ENCODE measurements at regions not wholly inside any gene's neighbourhood (a gene's known extent, or its start where the extent isn't known, plus 50 kb on each side); places are given as distances from the start of the nearest gene placed in this dataset.

DNA sequence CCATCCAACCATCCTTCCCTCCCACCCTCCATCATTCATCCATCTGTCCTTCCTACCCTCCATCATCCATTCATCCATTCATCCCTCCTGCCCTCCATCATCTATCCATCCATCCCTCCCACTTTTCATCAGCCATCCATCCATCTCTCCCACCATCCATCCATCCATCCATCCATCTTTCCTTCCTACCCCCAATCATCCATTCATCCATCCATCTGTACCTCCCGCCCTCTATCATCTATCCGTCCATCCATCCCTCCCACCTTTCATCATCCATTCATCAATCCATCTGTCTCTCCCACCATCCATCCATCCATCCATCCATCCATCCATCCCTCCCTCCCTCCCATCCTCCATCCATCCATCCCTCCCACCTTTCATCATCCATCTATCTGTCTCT lies 968.8 kb downstream of the BRD1 start:
- no peak for DNase-seq

DNA sequence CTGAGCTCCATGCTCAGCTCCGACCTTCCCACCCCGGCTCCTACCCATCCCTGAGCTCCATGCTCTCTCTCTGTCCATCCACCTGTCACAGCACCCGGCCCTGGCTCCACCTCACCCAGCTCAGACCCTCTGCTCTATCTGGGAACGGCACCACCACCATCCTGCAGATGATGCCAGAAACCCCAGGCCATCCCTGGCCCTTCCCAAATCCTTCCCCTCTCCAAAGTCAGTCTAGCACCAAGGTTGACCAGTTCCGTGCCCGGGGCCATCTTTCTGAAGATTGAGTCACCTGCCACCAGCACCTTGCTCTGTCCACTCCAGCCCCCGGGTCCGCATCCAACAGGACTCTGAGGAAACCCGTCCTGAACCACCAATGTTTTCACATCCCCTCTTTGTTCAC lies 969.6 kb downstream of the BRD1 start:
- no peak for DNase-seq

DNA sequence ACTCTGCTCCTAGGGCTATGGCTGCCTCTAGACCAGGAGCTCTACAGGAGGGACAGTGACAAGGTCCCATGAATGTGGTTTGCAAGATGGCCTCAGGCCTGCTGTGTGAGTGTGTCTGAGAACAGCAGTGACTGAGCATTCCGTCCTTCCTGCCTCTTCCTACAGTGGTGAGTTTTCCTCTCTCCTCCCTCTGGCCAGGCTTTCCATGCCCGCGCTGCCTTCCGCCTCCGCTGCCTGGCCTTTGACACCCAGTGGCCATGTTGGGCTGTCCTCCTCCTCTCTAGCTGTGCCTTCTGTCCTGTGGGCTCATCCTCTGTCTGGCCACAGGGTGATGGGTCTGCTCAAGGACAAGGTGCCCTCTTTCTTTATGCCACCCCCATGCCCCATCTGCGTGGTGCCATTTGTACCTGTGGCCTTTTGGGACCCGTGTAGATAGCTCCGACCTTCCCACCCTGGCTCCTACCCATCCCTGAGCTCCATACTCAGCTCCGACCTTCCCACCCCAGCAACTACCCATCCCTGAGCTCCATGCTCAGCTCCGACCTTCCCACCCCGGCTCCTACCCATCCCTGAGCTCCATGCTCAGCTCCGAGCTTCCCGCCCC lies 970.4 kb downstream of the BRD1 start:
- DNase-seq: no peak

DNA sequence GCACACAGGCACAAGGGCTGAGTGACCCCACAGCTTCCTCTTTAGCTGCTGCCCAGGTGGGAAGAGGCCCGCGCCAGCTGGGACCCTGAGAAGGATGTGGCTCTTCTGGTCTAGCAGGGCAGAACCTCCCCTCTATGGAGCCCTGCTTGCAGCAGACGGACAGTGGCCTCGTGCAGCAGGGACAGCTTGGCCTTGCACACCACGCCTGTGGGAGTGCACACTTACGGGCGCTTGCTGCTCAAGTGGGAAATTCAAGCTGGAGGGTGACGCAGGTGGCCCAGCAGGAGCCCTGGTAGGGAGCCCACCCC lies 971.4 kb downstream of the BRD1 start:
- no peak for DNase-seq

DNA sequence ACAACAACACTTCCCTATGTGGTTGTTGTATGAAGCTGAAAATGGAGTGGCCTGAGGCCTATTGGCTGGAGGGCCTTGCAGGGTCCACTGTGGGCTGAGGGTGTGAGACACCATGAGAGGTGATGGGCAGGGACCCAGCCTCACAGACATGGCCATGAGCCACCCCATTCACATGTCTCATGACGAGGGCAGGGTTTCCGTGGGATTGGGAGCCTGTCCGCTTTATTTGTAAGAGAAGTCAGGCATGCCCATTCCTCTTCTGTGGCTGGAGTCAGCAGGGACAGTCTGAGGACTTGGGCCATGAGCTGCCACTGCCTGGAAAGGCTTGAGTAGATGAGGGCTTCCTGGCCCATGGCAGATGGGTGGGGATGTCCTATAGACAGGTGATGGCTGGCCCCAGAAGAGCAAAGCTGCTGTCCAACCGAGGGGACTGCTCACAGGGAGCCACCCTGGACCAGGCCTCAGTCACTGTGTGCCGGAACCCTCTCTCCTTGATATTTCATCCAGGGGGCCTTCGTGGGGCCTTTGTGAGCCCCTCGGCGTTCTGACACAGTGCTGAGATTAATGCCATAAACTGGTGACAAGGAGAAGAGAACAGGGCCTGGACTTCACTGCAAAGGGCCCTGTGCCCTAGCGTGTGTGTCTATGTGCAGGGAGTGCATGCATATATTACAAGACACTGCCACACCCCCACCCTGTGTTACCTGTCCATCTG lies 971.9 kb downstream of the BRD1 start:
- DNase-seq: no peak

DNA sequence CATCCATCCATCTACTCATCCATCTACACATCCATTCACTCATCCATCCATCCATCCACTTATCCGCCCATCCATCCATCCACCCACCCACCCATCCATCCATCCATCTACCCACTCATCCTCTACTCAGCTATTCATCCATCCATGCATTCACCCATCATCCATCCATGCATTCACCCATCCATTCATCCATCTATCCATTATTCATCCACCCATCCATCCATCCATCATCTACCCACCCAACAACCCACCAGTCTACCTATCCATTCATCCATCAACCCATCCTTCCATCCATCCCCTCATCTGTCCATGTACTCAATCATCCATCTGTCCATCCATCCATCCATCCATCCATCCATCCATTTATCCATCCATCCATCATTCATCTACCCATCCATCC lies 972.7 kb downstream of the BRD1 start:
- no peak for DNase-seq

DNA sequence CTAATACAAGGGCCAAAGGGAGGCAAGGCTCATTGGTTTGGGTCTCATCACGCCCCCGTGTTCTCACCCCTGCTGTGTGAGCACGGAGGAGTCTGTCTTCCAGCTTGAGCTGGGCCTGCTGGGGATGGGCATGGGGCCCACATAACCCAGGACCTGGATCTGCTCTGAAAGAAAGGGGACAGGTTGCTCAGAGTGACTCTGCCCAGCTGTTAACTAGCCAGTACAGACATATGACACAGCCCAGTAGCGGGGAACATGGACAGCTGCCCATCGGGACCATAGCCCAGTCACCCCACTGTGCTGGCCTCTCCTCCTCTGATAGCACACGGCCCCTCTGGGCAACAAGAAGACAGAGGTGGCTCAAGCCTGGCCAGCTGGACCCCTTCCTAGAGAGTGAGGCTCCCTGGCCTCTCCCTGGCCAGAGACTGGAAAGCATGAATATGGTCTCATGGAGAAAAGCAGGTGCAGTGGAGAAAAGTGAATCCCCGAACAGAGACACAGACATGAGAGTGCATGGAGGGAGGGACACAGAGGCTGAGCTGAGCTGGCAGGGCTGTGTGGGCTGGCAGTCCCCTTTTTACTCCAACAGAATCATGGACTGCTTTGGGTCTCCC lies 973.9 kb downstream of the BRD1 start:
- no peak for DNase-seq

DNA sequence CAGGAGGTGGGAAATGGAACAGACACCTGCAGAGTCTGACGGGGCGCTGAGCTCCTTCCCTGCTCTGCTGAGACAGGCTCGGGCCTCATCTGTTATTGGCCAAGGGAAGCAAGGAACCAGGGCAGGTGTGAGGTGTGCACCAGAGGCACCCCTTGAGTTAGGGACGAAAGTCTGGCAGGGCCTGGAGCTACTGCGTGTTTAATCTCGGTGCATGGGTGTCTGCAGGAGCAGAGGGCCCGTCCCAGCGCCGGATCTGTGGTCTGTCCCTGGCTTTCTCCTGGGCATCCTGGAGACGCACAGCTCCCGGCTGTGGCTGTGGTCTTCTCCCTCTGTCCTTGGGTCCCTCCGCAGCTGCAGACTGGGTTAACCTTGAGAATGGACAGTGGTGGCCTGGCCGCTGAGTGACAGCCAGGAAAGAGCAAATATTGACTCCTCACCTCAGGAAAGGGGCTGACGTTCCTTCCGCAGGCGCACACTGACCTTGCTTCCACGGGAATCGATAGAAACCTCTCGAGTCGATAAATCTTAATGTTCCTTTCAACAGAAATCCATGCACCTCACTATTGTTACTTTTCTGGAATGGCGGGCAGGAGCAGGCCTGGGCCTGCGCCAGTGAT lies 975.6 kb downstream of the BRD1 start:
- DNase-seq: no peak

DNA sequence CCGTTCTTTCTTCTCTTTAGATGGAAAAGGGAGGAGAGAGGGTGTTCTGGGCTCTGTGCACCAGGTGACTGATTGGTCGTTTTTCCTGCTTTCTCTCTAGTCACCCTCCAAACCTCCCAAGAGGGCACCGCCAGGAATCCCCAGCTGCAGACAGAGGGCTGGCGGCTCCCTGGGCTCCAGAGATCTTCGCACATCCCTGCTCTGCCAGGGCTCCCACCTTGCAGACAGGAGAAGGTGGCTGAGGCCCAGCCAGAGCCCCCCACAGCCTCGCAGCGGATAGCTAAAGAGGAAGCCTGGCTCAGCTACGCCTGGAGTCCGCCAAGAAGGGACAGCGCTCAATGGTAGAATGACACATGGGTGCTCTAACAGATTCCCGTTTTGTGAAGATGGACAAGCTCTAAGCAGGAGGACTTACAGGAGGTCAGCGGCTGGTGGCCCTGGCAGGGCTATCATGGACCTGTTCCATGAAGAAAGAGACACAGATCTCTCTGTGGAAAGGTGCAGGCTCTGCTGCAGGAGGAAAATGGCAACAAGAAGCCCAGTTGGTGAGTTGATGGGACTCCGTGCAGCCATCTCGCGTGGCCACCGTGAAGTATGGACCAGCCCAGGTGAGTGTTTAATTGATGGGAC lies 976.9 kb downstream of the BRD1 start:
- DNase-seq: no peak

DNA sequence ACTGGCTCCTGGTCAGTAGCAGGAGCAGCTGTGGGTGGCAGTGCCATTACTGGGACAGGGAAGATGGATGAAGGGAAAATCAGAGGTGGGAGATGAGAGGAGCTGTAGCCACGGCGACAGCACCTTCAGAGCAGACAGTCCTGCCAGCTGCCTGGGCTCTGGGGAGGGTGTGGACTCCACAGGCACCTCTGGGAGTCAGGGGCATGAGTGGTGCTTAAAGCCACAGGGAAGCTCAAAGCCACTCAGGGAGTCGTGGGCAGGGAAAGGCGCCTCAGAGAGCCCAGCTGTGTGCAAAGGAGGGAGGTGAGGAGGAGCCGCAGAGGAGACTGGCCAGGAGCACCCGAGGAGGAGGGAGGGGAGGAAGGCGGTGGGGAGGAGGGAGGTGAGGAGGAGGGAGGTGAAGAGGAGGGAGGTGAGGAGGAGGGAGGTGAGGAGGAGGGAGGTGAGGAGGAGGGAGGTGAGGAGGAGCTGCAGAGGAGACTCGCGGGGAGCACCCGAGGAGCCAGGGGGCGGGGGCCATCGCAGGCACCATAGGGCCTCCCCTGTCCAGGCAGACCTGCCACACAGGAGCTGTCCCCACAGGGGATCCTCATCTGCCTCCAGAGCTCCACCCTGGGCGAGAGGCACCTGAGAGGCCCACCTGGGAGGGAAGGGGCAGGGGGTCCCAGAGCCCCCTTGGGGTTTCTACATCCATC lies 977.6 kb downstream of the BRD1 start:
- DNase-seq: no peak

DNA sequence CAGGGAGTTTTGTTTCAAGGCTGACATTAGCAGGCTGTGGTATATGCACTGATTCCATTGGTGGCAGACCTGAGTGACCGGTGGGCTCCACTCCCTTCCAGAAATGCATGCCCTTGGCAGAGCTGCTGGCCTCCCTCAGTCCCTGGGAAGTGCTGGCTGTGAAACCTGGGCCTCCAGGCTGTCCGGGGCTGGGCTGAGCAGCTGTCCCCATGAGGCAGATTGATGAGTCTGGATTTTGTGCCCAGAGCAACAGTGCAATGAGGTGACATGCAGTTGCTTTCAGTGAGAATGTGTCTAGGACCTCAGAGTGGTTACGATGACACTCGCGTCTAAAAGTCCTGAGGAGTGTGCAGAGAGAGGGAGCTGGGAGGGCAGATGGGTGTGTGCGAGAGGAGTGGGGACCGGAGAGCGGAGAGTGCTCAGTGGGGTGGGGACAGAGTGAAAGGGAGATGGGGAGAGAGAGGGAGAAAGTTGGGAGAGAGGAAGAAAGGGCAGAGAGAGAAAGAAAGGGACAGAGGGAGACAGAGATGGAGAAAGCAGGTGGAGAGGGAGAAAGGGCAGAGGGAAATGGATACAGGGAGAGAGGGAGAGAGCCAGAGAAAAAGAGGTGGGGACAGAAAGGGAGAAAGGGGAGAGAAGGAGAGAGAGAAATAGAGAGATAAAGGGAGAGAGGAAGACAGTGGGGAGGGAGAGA lies 978.3 kb downstream of the BRD1 start:
- DNase-seq: no peak

DNA sequence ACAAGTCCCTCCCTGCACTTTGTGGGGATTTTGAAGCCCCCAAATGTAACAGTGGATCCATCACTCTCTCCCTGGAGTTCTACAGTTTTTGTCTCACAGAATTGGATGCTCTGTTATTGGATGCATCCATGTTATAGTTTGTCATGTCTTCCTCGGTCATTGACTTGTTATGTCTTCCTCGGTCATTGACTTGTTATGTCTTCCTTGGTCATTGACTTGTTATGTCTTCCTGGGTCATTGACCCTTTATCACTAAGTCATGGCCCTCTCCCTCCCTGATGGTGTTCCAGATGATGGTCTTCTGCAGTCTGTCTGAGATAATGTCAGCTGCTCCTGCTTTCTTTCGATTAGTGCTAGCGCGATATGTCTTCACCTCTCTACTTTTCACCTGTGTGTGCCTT lies 981.5 kb downstream of the BRD1 start:
- DNase-seq: peak; percentile 3

DNA sequence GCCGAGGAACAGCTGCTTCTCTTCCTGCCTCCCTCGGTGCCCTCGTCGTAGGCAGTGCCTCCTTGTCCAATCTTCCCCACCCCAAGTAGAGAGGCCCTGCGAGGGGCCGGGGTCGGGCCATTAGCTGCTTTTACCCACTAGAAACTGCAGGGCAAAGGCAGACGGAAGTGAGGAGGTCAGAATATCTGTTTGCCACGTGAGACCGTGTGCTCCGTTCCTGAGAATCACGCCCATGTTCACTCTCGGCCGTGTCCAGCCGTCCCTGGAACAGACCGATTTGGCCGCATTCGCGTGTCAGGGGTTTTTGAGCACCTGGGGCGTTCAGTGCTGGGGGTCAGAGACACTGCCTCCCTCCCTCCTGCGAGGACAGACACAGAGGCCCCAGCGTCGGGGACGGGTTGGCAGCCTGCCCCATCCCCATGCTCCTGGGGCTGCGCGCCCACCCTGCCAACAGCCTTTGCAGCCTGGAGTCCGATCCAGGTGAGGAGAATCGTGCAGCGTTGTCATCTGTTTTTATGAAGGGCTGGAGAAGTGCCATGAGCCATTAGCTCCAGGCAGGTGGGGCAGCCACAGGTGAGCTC lies 982.2 kb downstream of the BRD1 start:
- DNase-seq: no peak

DNA sequence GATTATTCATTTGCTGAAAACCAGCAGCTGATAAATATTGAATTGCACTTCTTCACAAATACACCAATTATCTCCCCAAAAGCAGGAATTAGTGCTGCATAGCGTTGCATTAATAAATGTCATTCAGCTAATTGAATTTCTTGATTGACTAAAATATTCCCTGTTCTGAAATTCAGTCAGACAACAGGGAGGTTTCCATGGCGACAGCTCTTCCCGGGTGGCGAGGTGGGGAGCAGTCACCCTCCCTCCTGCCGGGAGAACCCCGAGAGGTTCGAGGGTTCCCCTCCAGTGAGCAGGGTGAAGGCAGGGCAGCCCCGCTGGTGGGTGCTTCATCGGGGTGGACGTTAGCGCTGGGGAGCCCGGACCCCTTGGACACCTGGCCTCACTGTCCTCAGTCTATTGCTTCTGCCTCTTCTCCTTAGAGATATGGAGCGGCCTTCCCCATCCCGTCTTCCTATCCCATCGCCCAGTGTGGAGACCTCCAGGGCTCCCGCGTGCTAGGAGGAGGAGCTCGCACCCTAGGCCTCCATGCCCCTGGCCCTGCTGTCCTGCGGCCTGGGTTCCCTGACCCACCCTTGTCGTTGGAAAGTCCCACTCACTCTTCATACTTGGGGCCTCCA lies 983.5 kb downstream of the BRD1 start:
- DNase-seq: no peak

DNA sequence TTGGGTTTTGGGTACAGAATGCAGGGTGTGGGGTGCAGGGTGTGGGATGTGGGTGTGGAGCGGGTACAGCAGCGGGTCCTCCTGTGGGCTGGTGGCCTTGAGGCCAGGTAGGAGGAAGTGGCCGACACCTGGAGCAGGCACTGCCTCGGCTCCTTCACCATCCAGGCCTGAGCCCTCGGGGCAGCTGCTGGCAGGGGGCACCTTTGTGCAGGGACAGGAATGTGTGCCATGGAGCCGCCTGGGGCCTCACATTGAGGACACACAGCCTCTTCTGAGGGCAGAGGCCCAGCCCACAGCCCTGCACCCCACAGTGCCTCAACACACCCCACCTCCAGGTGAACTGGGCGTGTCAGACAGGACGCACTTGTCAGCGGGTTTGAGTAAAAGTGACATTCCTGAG lies 984.0 kb downstream of the BRD1 start:
- no peak for DNase-seq

DNA sequence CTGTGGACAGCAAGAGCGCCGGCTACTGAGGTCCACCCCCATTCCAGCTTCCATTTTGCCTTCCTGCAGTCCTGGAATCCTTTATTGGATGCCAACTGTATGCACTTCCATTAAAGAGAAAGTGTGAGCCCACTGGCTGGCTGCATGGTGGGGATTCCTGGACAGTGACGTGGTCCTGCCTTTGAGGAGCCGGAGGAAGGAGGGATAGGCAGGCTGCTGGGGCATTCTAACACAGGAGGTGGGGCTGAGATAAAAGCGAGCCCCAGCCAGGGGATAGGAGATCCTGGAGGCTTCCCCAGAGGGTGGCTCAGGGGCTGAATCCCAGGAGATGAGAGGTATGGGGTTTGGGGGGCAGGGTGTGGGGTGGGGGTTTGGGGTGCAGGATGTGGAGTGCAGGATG lies 984.7 kb downstream of the BRD1 start:
- no peak for DNase-seq

DNA sequence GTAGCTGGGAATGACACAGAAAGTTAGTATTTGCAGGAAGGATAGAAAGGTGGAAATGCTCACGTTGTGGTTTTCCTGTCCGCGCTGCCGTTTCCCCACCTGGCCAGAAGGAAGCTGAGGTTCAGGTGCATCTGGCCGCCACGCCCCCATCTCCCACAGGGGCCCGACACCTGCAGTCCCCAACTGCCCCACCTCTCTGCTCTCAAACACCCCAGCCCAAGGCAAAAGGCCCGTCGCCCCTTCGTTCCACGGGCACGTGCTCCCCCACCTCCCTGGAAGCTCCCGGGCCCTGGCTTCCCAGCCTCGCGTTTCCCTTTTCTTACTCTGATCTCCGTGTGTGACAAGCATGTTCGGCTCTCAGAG lies 985.1 kb downstream of the BRD1 start:
- DNase-seq: no peak

DNA sequence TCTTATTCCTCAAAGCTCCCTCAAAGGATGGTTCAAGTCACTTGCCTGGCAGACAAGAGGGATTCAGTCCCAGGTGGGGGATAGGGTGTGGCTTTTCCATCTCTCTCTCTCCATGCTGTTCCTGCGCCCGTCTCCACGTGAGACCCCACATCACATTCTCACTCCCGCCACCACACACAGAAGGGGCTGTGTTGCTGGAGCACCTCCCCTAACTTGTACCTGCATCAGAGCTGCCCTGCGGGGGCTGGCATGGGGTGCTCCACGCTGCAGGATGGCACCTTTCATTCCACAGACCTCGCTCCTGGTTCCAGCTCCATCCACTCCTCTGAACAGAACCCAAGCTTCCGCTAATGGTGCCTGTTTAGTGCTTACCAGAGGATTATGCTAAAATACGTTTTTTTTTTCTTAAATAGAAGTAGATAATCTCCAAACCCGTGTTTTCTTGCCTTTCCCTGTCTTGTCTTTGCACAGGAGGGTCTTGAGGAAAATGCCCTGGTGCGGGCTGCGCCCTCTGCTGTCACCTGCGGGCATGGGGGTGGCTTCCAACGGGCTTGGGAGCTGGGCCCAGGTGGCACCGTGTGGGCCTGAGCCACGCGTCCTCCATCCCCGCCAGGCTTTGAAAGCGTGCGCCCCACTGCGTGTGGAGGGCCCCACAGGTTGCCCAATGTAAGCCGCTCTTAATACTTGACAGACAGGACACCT lies 985.6 kb downstream of the BRD1 start:
- DNase-seq: no peak

DNA sequence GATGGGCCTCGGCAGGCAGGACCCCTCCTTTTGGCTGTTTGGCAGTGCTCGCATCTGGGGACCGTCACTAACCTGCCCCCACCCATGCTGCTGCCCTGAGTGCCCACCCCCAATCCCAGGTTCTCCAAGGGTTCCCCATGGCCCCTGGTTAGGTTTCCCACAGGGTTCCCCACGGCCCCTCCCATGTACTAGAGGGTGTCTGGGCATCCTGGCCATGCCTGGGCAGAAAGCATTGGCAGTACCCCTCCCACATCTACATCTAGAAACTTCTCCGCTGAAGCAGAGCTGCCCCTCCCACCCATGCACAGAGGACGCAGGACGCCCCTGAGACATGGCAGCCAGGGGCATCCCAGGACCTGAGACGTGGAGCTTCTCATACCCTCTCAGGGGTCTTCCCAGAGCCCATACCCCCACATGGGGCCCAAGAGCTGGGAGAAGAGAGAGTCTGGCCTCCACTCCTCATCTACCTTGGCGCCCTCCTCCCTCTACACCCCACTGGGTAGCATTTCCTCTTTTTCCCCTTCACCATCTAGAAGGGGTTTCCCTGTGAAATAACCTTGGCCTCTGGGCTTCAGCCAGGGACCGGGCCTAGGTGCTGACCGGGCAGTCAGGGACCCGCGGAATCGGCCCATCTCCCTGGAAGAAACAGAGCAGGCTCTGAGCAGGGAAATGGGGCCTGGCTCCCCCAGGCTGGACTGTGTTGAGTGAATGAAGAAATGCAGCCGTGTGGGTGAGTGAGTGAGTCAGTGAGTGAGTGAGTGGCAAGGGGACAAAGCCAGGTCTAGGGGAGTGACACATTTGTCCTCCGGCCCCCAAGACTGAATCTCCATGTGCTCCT lies 987.3 kb downstream of the BRD1 start:
- no peak for DNase-seq

Data from hematopoietic multipotent progenitor cell treated with erythropoietin and hydrocortisone succinate and interleukin-3 and kit ligand, for 6 days (in vitro differentiated cells).